GM10266 (cell line): ENCODE measurements at regions not wholly inside any gene's neighbourhood (a gene's known extent, or its start where the extent isn't known, plus 50 kb on each side); places are given as distances from the start of the nearest gene placed in this dataset.

Source experiments
- DNase-seq: peaks from one replicate; pipeline ENCODE4 v3.0.0; 2012; ENCODE audit errors: extremely low spot score
- TF ChIP-seq, protein P1 (sequence below): IDR thresholded peaks from 2 replicates; pipeline ENCODE4 v1.5.1; 2012; ENCODE audit warnings: mild to moderate bottlenecking, low read depth; ENCODE audit not compliant: control insufficient read depth, insufficient read depth; ENCODE audit errors: missing control alignments

DNA sequence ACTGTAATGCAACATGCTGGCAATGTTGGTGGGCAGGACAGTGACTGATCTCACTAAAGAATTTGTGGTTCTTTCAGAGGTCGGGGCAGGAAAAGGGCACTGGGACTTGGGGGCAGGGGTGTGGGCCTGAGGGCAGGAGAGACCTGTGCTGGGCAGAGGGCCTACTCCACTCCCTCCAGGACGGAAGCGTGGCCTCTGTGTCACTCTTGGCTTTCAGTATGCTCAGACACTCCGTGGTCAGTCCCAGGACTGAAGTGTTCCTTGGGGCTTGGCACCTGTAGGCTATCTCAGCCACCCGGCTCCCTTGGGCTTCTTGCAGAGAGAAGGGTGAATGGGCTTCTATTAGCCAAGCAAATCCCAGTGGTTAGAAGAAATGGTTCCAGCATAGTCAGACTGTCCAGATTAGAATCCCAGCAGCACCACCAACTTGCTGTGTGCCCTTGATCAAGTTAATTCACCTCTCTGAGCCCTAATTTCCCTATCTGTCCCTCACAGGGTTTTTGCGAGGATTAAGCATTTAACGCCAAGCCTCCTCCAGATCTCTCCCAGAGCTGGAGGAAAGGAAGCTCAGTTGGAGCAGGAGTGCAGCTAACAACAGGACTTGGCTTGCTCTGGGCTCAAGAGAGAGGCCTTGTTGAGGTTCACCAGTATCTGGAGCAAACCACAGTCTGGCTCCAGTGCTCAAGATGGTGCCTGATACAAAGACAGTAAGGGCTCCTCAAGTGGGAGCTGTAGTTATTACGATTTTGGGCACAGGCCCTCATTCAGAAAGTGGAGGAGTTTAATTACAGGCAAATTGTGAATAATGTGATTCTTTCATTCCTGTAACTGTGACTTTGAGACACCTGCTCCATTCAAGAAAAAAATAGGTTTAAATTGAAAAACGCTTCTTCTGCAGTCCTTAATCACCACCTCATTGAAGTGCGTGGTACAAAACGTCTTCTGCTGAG is 57.7 kb upstream of the LRP8 start:
- DNase-seq: no peak
- TF ChIP-seq, protein P1, sequence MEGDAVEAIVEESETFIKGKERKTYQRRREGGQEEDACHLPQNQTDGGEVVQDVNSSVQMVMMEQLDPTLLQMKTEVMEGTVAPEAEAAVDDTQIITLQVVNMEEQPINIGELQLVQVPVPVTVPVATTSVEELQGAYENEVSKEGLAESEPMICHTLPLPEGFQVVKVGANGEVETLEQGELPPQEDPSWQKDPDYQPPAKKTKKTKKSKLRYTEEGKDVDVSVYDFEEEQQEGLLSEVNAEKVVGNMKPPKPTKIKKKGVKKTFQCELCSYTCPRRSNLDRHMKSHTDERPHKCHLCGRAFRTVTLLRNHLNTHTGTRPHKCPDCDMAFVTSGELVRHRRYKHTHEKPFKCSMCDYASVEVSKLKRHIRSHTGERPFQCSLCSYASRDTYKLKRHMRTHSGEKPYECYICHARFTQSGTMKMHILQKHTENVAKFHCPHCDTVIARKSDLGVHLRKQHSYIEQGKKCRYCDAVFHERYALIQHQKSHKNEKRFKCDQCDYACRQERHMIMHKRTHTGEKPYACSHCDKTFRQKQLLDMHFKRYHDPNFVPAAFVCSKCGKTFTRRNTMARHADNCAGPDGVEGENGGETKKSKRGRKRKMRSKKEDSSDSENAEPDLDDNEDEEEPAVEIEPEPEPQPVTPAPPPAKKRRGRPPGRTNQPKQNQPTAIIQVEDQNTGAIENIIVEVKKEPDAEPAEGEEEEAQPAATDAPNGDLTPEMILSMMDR: no peak

- no peak for DNase-seq
- TF ChIP-seq, protein P1: no peak
These were observed 61.1 kb upstream of the LRP8 start for GRCh38 chr1:53388963-53389362.

DNA sequence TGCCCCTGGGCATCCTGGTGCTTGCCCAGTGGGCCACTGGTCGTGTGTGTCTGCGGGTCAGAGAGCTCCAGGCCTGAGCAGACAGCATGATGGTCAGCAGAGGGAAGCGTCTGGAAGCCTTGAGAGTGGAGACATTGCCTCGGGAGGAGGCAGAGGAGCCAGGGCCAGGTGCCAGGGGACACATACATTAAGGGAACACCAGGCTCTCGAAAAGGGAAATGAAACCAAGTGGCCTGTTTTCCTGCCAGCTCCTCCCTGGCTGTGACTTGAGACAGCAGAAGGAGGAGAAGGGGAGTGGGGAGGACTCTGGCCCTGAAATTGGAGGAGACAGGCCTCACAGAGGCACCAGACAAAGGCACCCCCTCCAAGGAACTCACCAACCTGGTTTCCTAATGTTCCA is 62.4 kb upstream of the LRP8 start:
- TF ChIP-seq, protein P1: no peak
- no peak for DNase-seq

- TF ChIP-seq, protein P1: no peak
- no peak for DNase-seq
These were observed 62.9 kb upstream of the LRP8 start for GRCh38 chr1:53390736-53391135.

DNA sequence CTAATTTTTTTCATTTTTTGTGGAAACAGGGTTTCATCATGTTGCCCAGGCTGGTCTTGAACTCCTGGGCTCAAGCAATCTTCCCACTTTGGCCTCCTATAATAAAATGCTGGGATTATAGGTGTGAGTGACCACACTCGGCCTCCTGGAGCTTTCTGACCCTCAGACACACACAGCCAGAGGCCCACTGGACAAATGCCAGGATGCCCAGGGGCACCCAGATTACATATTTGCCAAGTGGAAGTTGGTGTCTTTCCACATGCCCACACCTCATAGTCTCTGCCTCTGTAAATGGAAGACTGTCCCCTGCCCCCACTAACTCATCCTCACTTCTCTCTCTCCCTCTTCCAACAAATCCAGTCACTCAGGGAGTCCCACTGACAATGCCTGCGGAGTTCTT is 63.4 kb upstream of the LRP8 start:
- no peak for DNase-seq
- TF ChIP-seq, protein P1: no peak

DNA sequence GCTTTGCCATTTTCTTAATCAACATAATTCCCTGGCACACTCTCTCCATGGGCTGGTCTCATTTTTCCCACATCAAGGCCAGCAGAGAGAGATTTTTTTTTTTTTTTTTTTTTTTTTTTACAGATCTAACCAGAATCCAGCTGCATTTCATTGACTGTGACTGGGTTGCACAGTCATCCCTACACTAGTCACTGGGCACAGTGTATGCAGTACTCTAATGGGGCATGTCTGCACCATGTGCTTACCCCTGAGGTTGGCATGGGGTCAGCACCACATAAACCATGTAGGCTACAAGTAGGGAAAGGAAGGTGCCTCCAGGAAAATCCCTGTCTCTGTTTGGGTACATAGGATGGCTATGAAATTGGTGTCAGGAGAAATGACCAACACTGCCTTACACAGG is 64.1 kb upstream of the LRP8 start:
- no peak for DNase-seq
- TF ChIP-seq, protein P1: no peak

DNA sequence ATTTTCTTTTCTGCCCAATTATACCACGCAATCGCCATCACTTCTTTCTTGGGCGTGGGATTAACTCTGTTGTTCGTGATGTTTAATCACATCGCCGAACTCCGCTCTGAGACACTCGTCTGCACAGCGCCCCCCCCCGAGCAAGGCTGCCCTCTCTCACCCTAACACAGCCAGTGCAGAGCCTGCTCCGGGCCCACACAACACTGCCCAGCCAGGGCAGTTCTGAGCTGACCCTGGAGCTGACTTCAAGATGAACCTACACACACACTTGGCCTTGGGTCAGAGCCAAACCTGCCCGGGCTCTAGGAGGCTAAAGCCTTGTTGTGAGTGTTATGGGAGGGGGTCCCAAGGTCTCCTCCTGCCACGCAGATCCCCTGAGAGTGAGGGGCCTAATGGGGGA is 64.6 kb upstream of the LRP8 start:
- DNase-seq: no peak
- TF ChIP-seq, protein P1: no peak
